SH-SY5Y (cell line): ENCODE measurements at regions not wholly inside any gene's neighbourhood (a gene's known extent, or its start where the extent isn't known, plus 50 kb on each side); places are given as distances from the start of the nearest gene placed in this dataset.

Source experiments
- GATA2 ChIP-seq: IDR thresholded peaks from 2 replicates; pipeline ENCODE4 v1.6.1; 2011; ENCODE audit warnings: mild to moderate bottlenecking, low read depth, low read length
- GATA3 ChIP-seq: IDR thresholded peaks from 2 replicates; pipeline ENCODE4 v1.6.1; 2011; ENCODE audit warnings: low read depth, mild to moderate bottlenecking, low read length, moderate library complexity

DNA sequence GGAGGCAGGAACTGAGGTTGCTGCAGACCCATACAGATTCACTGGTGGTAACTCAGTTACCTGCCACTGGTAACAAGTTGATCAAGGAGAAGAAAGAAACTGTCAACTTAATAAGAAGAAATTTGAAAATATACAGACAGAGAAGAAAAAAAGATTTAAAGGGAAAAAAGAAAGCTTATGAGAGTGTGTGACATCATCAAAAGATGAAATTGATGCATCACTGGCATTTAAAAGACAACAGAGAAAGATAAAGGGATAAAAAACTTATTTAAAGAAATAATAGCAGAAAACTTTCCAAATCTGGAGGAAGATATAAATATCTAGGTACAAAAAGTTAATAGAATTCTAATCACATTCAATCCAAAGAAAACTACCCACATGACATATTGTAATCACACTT is 1003.2 kb downstream of the TDRD15 start:
- TF ChIP-seq GATA2 (no peak), GATA3 (no peak)
